ENCODE measurements at regions not wholly inside any gene's neighbourhood (a gene's known extent, or its start where the extent isn't known, plus 50 kb on each side); places are given as distances from the start of the nearest gene placed in this dataset.

DNA sequence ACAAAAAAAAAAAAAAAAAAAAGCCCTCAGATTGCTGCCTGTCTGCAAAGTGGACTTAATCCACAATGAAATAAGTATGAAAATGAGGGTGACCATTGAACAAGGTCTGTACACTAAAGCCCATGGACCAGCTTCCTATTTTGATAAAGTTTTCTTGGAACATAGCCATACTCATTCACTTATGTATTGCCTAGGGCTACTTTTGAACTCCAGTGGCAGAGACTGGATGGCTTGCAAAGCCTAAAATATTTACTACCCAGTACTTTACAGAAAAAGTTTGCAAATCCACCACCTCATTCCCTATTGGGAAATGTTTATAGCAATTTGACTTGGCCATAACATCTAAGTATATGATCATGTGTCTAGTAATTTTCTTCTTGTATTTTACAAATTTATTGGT, 481.7 kb downstream of the NAF1 start:
- Histone ChIP-seq H3K36me3 (no peaks in the 10 kb centered on the region), H3K27ac (no peak overlapping the region), H3K4me3 (no peak overlapping the region), H3K4me1 (no peaks in the 10 kb centered on the region), H3K9me3 (no peaks in the 10 kb centered on the region), H3K27me3 (no peaks in the 10 kb centered on the region)
- TF ChIP-seq POLR2A (IDR thresholded peaks at IDR 0.05) (no peak), POLR2AphosphoS5 (IDR thresholded peaks at IDR 0.05) (no peak), EP300 (IDR thresholded peaks at IDR 0.05) (no peak)
- TF ChIP-seq, protein P1, sequence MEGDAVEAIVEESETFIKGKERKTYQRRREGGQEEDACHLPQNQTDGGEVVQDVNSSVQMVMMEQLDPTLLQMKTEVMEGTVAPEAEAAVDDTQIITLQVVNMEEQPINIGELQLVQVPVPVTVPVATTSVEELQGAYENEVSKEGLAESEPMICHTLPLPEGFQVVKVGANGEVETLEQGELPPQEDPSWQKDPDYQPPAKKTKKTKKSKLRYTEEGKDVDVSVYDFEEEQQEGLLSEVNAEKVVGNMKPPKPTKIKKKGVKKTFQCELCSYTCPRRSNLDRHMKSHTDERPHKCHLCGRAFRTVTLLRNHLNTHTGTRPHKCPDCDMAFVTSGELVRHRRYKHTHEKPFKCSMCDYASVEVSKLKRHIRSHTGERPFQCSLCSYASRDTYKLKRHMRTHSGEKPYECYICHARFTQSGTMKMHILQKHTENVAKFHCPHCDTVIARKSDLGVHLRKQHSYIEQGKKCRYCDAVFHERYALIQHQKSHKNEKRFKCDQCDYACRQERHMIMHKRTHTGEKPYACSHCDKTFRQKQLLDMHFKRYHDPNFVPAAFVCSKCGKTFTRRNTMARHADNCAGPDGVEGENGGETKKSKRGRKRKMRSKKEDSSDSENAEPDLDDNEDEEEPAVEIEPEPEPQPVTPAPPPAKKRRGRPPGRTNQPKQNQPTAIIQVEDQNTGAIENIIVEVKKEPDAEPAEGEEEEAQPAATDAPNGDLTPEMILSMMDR (IDR thresholded peaks at IDR 0.05): no peak
- no peak for DNase-seq (ENCODE audit: low spot score in 2 of 2)

DNA sequence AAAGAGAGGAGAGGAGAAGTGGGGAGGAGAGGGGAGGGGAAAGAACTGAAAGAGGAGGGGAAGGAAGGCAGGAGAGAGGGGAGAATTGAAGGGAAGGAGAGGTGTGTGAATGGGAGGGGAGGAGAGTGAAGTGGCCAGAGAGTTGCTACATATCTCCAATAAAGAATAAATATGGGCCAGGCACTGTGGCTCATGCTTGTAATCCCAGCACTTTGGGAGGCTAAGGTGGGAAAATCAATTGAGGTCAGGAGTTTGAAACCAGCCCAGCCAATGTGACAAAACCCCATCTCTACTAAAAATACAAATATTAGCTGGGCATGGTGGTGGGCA, 482.4 kb downstream of the NAF1 start:
- no peaks in the 10 kb centered on the region for H3K36me3 ChIP-seq
- H3K9me3 ChIP-seq: no peaks in the 10 kb centered on the region
- TF ChIP-seq, protein P1 (IDR thresholded peaks at IDR 0.05): no peak
- TF ChIP-seq POLR2AphosphoS5 (IDR thresholded peaks at IDR 0.05): no peak
- no peak for TF ChIP-seq EP300 (IDR thresholded peaks at IDR 0.05)
- TF ChIP-seq POLR2A (IDR thresholded peaks at IDR 0.05): no peak
- no peaks in the 10 kb centered on the region for H3K27me3 ChIP-seq
- H3K4me3 ChIP-seq: no peak overlapping the region
- no peaks in the 10 kb centered on the region for H3K4me1 ChIP-seq
- H3K27ac ChIP-seq: no peak overlapping the region
- no peak for DNase-seq (ENCODE audit: low spot score in 2 of 2)

DNA sequence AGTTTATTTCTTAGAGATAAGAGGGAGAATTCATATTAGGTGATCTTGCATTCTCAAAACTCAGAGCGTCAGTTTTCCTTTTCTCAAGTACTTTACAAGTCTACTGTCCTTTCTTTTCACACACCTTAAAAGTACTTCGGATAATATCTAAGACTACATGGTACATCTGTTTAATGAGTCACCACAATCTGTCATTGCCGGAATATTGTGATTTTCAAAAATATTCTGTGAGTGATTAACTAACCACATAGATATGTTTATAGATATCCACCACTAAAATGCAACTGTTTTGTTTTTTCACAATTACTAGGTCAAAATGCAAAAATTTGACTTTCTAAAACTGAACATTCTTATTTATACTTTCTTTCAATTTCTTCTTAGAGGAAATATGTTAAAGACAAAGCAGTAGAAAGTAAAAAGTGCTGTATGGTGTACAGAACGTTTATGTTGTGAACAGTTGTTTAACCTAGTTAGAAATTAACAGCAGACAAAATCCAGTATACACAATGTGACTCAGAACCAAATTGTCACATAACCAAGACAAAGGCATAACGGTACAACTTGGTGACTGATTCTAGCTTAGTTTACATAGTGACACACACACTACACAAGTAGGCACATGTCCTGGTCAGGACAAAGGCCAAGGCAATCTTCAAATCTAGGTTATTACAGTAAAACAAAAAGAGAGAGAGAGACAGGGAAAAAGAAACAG, 482.9 kb downstream of the NAF1 start:
- Histone ChIP-seq H3K27ac (no peak overlapping the region), H3K9me3 (no peaks in the 10 kb centered on the region), H3K4me3 (no peak overlapping the region), H3K4me1 (no peaks in the 10 kb centered on the region), H3K36me3 (no peaks in the 10 kb centered on the region), H3K27me3 (no peaks in the 10 kb centered on the region)
- 62% methylated on average over 5 of the region's 5 CpGs for WGBS
- TF ChIP-seq EP300 (IDR thresholded peaks at IDR 0.05): no peak
- TF ChIP-seq, protein P1 (IDR thresholded peaks at IDR 0.05): no peak
- no peak for TF ChIP-seq POLR2AphosphoS5 (IDR thresholded peaks at IDR 0.05)
- TF ChIP-seq POLR2A (IDR thresholded peaks at IDR 0.05): no peak
- no peak for DNase-seq (ENCODE audit: low spot score in 2 of 2)

DNA sequence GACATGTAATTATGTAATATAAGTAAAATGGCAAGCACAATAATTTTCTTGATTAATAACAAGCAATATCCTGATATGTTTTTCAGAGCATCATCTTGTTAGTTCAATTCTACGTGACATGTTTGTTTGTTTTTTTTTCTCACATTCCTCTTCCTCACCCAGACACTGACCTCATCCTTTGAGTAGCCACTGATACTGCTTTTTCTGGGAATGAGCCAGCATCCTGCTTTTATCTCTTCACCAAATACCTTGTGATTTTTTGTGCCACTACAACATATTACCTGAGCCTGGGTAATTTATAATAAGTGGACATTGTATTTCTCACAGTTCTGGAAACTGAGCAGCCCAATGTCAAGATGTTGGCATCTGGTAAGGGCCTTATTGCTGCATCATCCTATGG, 484.0 kb downstream of the NAF1 start:
- Histone ChIP-seq H3K27ac (no peak overlapping the region), H3K27me3 (no peaks in the 10 kb centered on the region), H3K9me3 (no peaks in the 10 kb centered on the region), H3K4me3 (no peak overlapping the region), H3K4me1 (no peaks in the 10 kb centered on the region), H3K36me3 (no peaks in the 10 kb centered on the region)
- DNase-seq (ENCODE audit: low spot score in 2 of 2): no peak
- TF ChIP-seq EP300 (IDR thresholded peaks at IDR 0.05): no peak
- TF ChIP-seq, protein P1 (IDR thresholded peaks at IDR 0.05): no peak
- 64% methylated on average over 1 of the region's 1 CpG for WGBS

DNA sequence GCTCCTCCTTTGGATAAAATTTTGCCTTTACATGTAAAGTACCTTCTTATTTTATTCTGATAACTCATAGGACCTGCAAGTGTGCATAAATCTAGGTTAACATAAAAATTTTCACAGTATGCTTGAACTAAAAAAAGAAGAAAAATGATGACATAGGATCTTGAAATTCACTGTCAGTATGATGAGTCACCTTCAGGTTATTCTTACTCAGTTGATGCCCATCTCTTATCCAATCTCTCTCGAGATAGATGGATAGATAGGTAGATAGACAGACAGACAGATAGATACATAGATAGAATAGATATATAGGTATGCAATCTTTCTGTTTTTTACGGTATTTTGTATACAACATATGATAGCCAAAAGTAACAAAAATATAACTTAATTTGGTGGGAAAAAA, 485.5 kb downstream of the NAF1 start:
- Histone ChIP-seq H3K27me3 (no peaks in the 10 kb centered on the region), H3K4me1 (no peaks in the 10 kb centered on the region), H3K36me3 (no peaks in the 10 kb centered on the region), H3K27ac (no peak overlapping the region), H3K4me3 (no peak overlapping the region), H3K9me3 (no peaks in the 10 kb centered on the region)
- DNase-seq (ENCODE audit: low spot score in 2 of 2): no peak
- WGBS: 32% methylated on average over 2 of the region's 2 CpGs
- TF ChIP-seq, protein P1 (IDR thresholded peaks at IDR 0.05): no peak
- TF ChIP-seq POLR2A (IDR thresholded peaks at IDR 0.05): no peak
- TF ChIP-seq POLR2AphosphoS5 (IDR thresholded peaks at IDR 0.05): no peak
- TF ChIP-seq EP300 (IDR thresholded peaks at IDR 0.05): no peak
